Transverse colon (tissue), 4 donors: ENCODE measurements at regions not wholly inside any gene's neighbourhood (a gene's known extent, or its start where the extent isn't known, plus 50 kb on each side); places are given as distances from the start of the nearest gene placed in this dataset.

ENCODE experiments used
- DNase-seq: peaks from one replicate; pipeline ENCODE4 v3.0.0-alpha.2; 2019
- H3K27ac ChIP-seq, 4 donors: fragments of 200-600 bp; sonication (generic); 2 replicates each; pipeline ENCODE4 v1.5.1; 2016 to 2018; ENCODE audit warnings: inconsistent platforms in 4 of 4
- H3K27me3 ChIP-seq: fragments of 200-600 bp; sonication (generic); 2 replicates; pipeline ENCODE4 v1.5.1; 2017; ENCODE audit warnings: inconsistent platforms
- H3K36me3 ChIP-seq, 4 donors: fragments of 200-600 bp; sonication (generic); 2 replicates each; pipeline ENCODE4 v1.5.1; 2017 to 2019; ENCODE audit warnings: inconsistent platforms in 4 of 4
- H3K4me1 ChIP-seq, 4 donors: fragments of 200-600 bp; sonication (generic); 2 replicates each; pipeline ENCODE4 v1.5.1; 2017 to 2020; ENCODE audit warnings: inconsistent platforms in 4 of 4
- H3K4me3 ChIP-seq, 4 donors: fragments of 200-600 bp; sonication (generic); 1 replicate in 1 of 4; 2 replicates in 3 of 4; pipeline versions ENCODE4 v1.5.1 to v1.6.1; 2017 to 2019; ENCODE audit warnings: inconsistent platforms in 4 of 4
- H3K9me3 ChIP-seq, 2 donors: fragments of 200-600 bp; sonication (generic); 2 replicates each; pipeline ENCODE4 v1.5.1; 2017 to 2019; ENCODE audit warnings: inconsistent platforms in 2 of 2
- CTCF ChIP-seq, 5 experiments: fragments of 200-600 bp in 3 of 5; fragments of 450-650 bp in 2 of 5; sonication (generic) in 3 of 5; IDR thresholded peaks; 1 replicate in 2 of 5; 2 replicates in 3 of 5; pipeline ENCODE4 v1.5.1; 2016 to 2017; ENCODE audit warnings: antibody characterized with exemption in 5 of 5, inconsistent platforms in 3 of 5, mild to moderate bottlenecking in 2 of 5, moderate library complexity in 1 of 5
- EP300 ChIP-seq: sonication (generic); formaldehyde crosslinking; IDR thresholded peaks from one replicate; pipeline ENCODE4 v1.6.1; 2017; ENCODE audit warnings: antibody characterized with exemption, low read depth
- POLR2A ChIP-seq: fragments of 450-650 bp; IDR thresholded peaks from one replicate; pipeline ENCODE4 v1.6.1; 2016; ENCODE audit warnings: antibody characterized with exemption, mild to moderate bottlenecking, moderate library complexity
- POLR2AphosphoS5 ChIP-seq, 3 donors: sonication (generic); formaldehyde crosslinking; IDR thresholded peaks; one replicate each; pipeline ENCODE4 v1.6.1; 2016; ENCODE audit warnings: antibody characterized with exemption in 3 of 3
- WGBS, 2 donors: methylation state at CpG; one replicate each; pipeline ENCODE4 v1.1.5; 2018; ENCODE audit warnings: low coverage in 1 of 2; 5-methylcytosine and 5-hydroxymethylcytosine counted together
- in situ Hi-C, 4 donors: fragments of 200-750 bp; cut with MboI; loops; one replicate each; pipeline versions ENCODE4 v1.15.0 to v1.15.1; 2017; ENCODE audit warnings: low sequenced_read_pairs in 3 of 4, low pct_ligation_motif_present in 1 of 4, low pct_unique_long_range_greater_than_20kb in 1 of 4
- intact Hi-C: fragments of 100-400 bp; cut with DNase I; formaldehyde crosslinking; loops from one replicate; pipeline ENCODE4 v1.15.1; 2023; ENCODE audit warnings: low total_unique reads

GRCh38 chr6:95521181-95521580, 56.2 kb upstream of the MANEA start:
- in situ Hi-C loops: no loop called here
- no peak for TF ChIP-seq POLR2AphosphoS5 (IDR thresholded peaks at IDR 0.05)
- TF ChIP-seq POLR2A: no peak
- no peak for TF ChIP-seq EP300
- no peak for TF ChIP-seq CTCF (IDR thresholded peaks at IDR 0.05)
- Histone ChIP-seq H3K4me3 (no peak overlapping the region), H3K4me1 (no peaks in the 10 kb centered on the region), H3K27me3 (no peaks in the 10 kb centered on the region), H3K9me3 (no peaks in the 10 kb centered on the region), H3K36me3 (no peaks in the 10 kb centered on the region), H3K27ac (no peak overlapping the region)
- intact Hi-C loops: no loop called here
- no peak for DNase-seq
- 39 to 59% methylated on average over 2 of the region's 2 CpGs for WGBS, 2 donors
